SU-DHL-6 (cell line): ENCODE measurements at regions not wholly inside any gene's neighbourhood (a gene's known extent, or its start where the extent isn't known, plus 50 kb on each side); places are given as distances from the start of the nearest gene placed in this dataset.

Experiments used
- H2AFZ ChIP-seq: fragments of 200-600 bp; sonication (generic); 2 replicates; pipeline ENCODE4 v1.6.1; 2014; ENCODE audit warnings: low read depth, mild to moderate bottlenecking, moderate library complexity, mixed read lengths, antibody characterized with exemption, low read length; ENCODE audit not compliant: severe bottlenecking
- H3F3A ChIP-seq: fragments of 200-600 bp; shearing (Covaris generic); 2 replicates; pipeline ENCODE4 v1.6.0; 2016; ENCODE audit warnings: antibody characterized with exemption, mild to moderate bottlenecking; ENCODE audit not compliant: insufficient read depth
- H3K27ac ChIP-seq: fragments of 200-600 bp; sonication (generic); 2 replicates; pipeline ENCODE4 v1.5.1; 2016; ENCODE audit warnings: low read depth, mild to moderate bottlenecking, low read length, moderate library complexity, mixed read lengths
- H3K27me3 ChIP-seq: fragments of 200-600 bp; sonication (generic), shearing (Covaris generic); 2 replicates; pipeline ENCODE4 v1.6.0; 2014; ENCODE audit warnings: mild to moderate bottlenecking, low read length
- H3K36me3 ChIP-seq: fragments of 200-600 bp; sonication (generic); 2 replicates; pipeline ENCODE4 v1.6.1; 2014; ENCODE audit warnings: mild to moderate bottlenecking, low read length, mixed read lengths
- H3K4me2 ChIP-seq: fragments of 300-600, 200-600 bp; shearing (Covaris generic), sonication (generic); 2 replicates; pipeline ENCODE4 v1.6.0; 2014; ENCODE audit warnings: low read length, low read depth, mild to moderate bottlenecking; ENCODE audit not compliant: poor library complexity, severe bottlenecking
- H3K4me3 ChIP-seq: fragments of 200-600 bp; sonication (generic); 2 replicates; pipeline ENCODE4 v1.5.1; 2014; ENCODE audit warnings: antibody characterized with exemption, low read length, mild to moderate bottlenecking, mixed read lengths; ENCODE audit not compliant: insufficient read depth, poor library complexity, severe bottlenecking
- H3K79me2 ChIP-seq: fragments of 200-600 bp; sonication (generic); 2 replicates; pipeline ENCODE4 v1.6.1; 2014; ENCODE audit warnings: mild to moderate bottlenecking, low read length, moderate library complexity; ENCODE audit not compliant: insufficient read depth
- H3K9ac ChIP-seq: fragments of 200-600 bp; sonication (generic); 2 replicates; pipeline ENCODE4 v1.7.0; 2014; ENCODE audit warnings: mild to moderate bottlenecking, low read length
- H3K9me2 ChIP-seq: fragments of 200-600 bp; sonication (generic); replicated peaks from 2 replicates; pipeline ENCODE4 v1.6.1; 2014; ENCODE audit warnings: low read length; ENCODE audit not compliant: insufficient read depth
- H3K9me3 ChIP-seq: fragments of 200-600 bp; sonication (generic); 2 replicates; pipeline ENCODE4 v1.6.1; 2014; ENCODE audit warnings: low read length, mixed read lengths; ENCODE audit not compliant: insufficient read depth
- H4K20me1 ChIP-seq: fragments of 200-600 bp; sonication (generic); 2 replicates; pipeline ENCODE4 v1.6.1; 2014; ENCODE audit warnings: low read depth, mild to moderate bottlenecking, antibody characterized with exemption, low read length, moderate library complexity, mixed read lengths
- CTCF ChIP-seq: fragments of 200-600 bp; sonication (generic); IDR thresholded peaks from one replicate; pipeline ENCODE4 v1.5.1; 2017; ENCODE audit warnings: antibody characterized with exemption, mild to moderate bottlenecking, low read length, moderate library complexity; ENCODE audit not compliant: insufficient read depth, poor library complexity, severe bottlenecking
- EZH2phosphoT487 ChIP-seq: fragments of 200-600 bp; sonication (generic), shearing (Covaris generic); conservative IDR thresholded peaks from 2 replicates; pipeline ENCODE4 v1.6.1; 2018; ENCODE audit warnings: mild to moderate bottlenecking, antibody characterized with exemption, low read length, moderate library complexity, mixed read lengths

GRCh38 chr5:118044169-118044568 lies 944.2 kb downstream of the DTWD2 start:
- no peaks in the 10 kb centered on the region for H3K36me3 ChIP-seq
- H3F3A ChIP-seq, result no peaks in the 10 kb centered on the region
- H3K9me3 ChIP-seq, result no peaks in the 10 kb centered on the region
- H3K27me3 ChIP-seq, result no peaks in the 10 kb centered on the region
- H3K4me3 ChIP-seq, result no peak overlapping the region
- H4K20me1 ChIP-seq, result no peaks in the 10 kb centered on the region
- no peaks in the 10 kb centered on the region for H3K79me2 ChIP-seq
- no peak overlapping the region for H3K4me2 ChIP-seq
- H3K9ac ChIP-seq, result no peak overlapping the region
- no peak overlapping the region for H2AFZ ChIP-seq
- no peaks in the 10 kb centered on the region for H3K9me2 ChIP-seq
- no peak overlapping the region for H3K27ac ChIP-seq
- no peak for TF ChIP-seq CTCF
- TF ChIP-seq EZH2phosphoT487, result no peak

- Histone ChIP-seq H3K4me2 (no peak overlapping the region), H3K79me2 (no peaks in the 10 kb centered on the region), H3K36me3 (no peaks in the 10 kb centered on the region), H3K9ac (no peak overlapping the region), H3K9me3 (no peaks in the 10 kb centered on the region), H3K27me3 (no peaks in the 10 kb centered on the region), H4K20me1 (no peaks in the 10 kb centered on the region), H3K9me2 (no peaks in the 10 kb centered on the region), H3K27ac (no peak overlapping the region), H3F3A (no peaks in the 10 kb centered on the region), H2AFZ (no peak overlapping the region), H3K4me3 (no peak overlapping the region)
- TF ChIP-seq CTCF (no peak), EZH2phosphoT487 (no peak)
Observed at GRCh38 chr5:118043531-118043930, 944.8 kb downstream of the DTWD2 start.

GRCh38 chr5:118042076-118042475 lies 946.3 kb downstream of the DTWD2 start:
- Histone ChIP-seq H3K79me2 (no peaks in the 10 kb centered on the region), H4K20me1 (no peaks in the 10 kb centered on the region), H3F3A (no peaks in the 10 kb centered on the region), H3K9me3 (no peaks in the 10 kb centered on the region), H2AFZ (no peak overlapping the region), H3K27me3 (no peaks in the 10 kb centered on the region), H3K9ac (no peak overlapping the region), H3K9me2 (no peaks in the 10 kb centered on the region), H3K27ac (no peak overlapping the region), H3K36me3 (no peaks in the 10 kb centered on the region), H3K4me3 (no peak overlapping the region), H3K4me2 (no peak overlapping the region)
- no peak for TF ChIP-seq EZH2phosphoT487
- no peak for TF ChIP-seq CTCF

- Histone ChIP-seq H3K36me3 (no peaks in the 10 kb centered on the region), H3K27ac (no peak overlapping the region), H3K9me2 (no peaks in the 10 kb centered on the region), H3K79me2 (no peaks in the 10 kb centered on the region), H3K9me3 (no peaks in the 10 kb centered on the region), H3K9ac (no peak overlapping the region), H3F3A (no peaks in the 10 kb centered on the region), H2AFZ (no peak overlapping the region), H3K27me3 (no peaks in the 10 kb centered on the region), H3K4me3 (no peak overlapping the region), H3K4me2 (no peak overlapping the region), H4K20me1 (no peaks in the 10 kb centered on the region)
- TF ChIP-seq CTCF (no peak), EZH2phosphoT487 (no peak)
Observed at GRCh38 chr5:118040496-118040895, 947.9 kb downstream of the DTWD2 start.
